Thyroid gland (tissue), 4 donors: ENCODE measurements at regions not wholly inside any gene's neighbourhood (a gene's known extent, or its start where the extent isn't known, plus 50 kb on each side); places are given as distances from the start of the nearest gene placed in this dataset.

ENCODE experiments used
- CTCF ChIP-seq, 6 experiments: fragments of 200-600 bp in 3 of 6; fragments of 450-650 bp in 3 of 6; sonication (generic) in 3 of 6; IDR thresholded peaks; one replicate each; pipeline ENCODE4 v1.5.1; 2016 to 2019; ENCODE audit warnings: antibody characterized with exemption in 6 of 6, mild to moderate bottlenecking in 2 of 6, inconsistent platforms in 1 of 6, moderate library complexity in 1 of 6
- POLR2A ChIP-seq, 2 donors: fragments of 450-650 bp; IDR thresholded peaks; one replicate each; pipeline ENCODE4 v1.6.1; 2017; ENCODE audit warnings: antibody characterized with exemption in 2 of 2, mild to moderate bottlenecking in 2 of 2, moderate library complexity in 1 of 2

GRCh38 chr13:79884890-79885289, 403.9 kb downstream of the NDFIP2 start:
- TF ChIP-seq CTCF (IDR thresholded peaks at IDR 0.05) (no peak), POLR2A (IDR thresholded peaks at IDR 0.05) (no peak)
